BLaER1 treated with 17β-estradiol and CSF1 and Interleukin-3, amounts not matched to agents 10 nM and 100 nM (cell line): ENCODE measurements at regions not wholly inside any gene's neighbourhood (a gene's known extent, or its start where the extent isn't known, plus 50 kb on each side); places are given as distances from the start of the nearest gene placed in this dataset.

Experiments
- H3K27ac ChIP-seq, 11 experiments: shearing (Covaris generic); formaldehyde crosslinking; 2 replicates each; pipeline ENCODE4 v1.8.1; 2022
- H3K27me3 ChIP-seq, 11 experiments: shearing (Covaris generic); formaldehyde crosslinking; 2 replicates each; pipeline ENCODE4 v1.8.1; 2022
- H3K36me3 ChIP-seq, 11 experiments: shearing (Covaris generic); formaldehyde crosslinking; 2 replicates each; pipeline ENCODE4 v1.8.1; 2022
- H3K4me1 ChIP-seq, 10 experiments: shearing (Covaris generic); formaldehyde crosslinking; 2 replicates each; pipeline ENCODE4 v1.8.1; 2022
- H3K4me2 ChIP-seq, 11 experiments: shearing (Covaris generic); formaldehyde crosslinking; 2 replicates each; pipeline ENCODE4 v1.8.1; 2022
- H3K4me3 ChIP-seq, 10 experiments: shearing (Covaris generic); formaldehyde crosslinking; 2 replicates each; pipeline ENCODE4 v1.8.1; 2022
- H3K9ac ChIP-seq, 11 experiments: shearing (Covaris generic); formaldehyde crosslinking; 2 replicates each; pipeline ENCODE4 v1.8.1; 2022
- H3K9me3 ChIP-seq, 11 experiments: shearing (Covaris generic); formaldehyde crosslinking; replicated peaks in 1 of 11; 2 replicates each; pipeline ENCODE4 v1.8.1; 2022
- H4K20me1 ChIP-seq, 11 experiments: shearing (Covaris generic); formaldehyde crosslinking; 2 replicates each; pipeline ENCODE4 v1.8.1; 2022
- Cebpa-rat ChIP-seq, 11 experiments: shearing (Covaris generic); IDR thresholded peaks; 2 replicates each; pipeline ENCODE4 v1.8.1; 2022

DNA sequence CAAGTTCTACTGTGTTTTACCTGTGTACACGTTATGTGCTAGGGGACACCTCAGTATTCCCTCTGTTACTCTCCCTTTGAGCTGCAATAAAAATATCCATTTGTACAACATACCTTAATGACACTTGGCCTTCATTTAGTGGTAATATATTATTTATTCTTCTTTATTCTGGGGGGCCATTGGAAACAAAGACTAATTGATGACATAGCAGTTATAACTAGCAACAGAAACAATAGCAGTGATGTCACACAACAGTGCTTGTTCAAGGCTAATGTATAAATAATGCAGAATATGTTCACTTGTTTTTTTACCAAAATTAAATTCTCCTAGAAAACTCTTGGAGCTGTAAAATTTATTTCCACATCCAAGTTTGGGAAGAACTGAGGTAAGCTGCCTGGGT, 92.2 kb upstream of the FAM83B start:
- TF ChIP-seq Cebpa-rat (IDR thresholded peaks at IDR 0.05): no peak
- Histone ChIP-seq H3K36me3 (no peaks in the 10 kb centered on the region), H3K4me1 (no peaks in the 10 kb centered on the region), H3K27me3 (no peaks in the 10 kb centered on the region), H3K9me3 (no peaks in the 10 kb centered on the region), H3K9ac (no peak overlapping the region), H4K20me1 (no peaks in the 10 kb centered on the region; a peak in 1 of 22 replicates), H3K4me2 (no peak overlapping the region), H3K27ac (no peak overlapping the region), H3K4me3 (no peak overlapping the region)

DNA sequence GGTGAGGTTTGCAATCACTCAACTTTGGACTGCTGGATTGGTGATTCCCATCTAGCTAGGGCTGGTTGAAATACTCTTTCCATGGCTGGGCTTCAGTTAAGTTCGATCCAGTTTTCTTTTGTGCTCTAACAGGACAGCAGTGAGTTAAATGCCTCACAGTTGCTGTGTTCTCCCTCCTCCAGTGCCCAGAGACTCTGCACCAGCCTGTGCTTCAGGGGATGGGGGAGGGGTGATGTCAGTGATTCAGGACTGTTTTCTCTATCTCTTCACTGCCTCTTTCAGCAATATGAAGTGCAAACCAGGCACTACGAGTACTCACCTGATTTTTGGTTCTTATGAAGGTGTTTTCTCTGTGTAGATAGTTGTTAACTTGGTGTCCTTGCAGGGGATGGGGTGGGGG, 88.2 kb upstream of the FAM83B start:
- Histone ChIP-seq H3K9ac (no peak overlapping the region), H3K4me3 (no peak overlapping the region), H3K27me3 (no peaks in the 10 kb centered on the region), H3K4me2 (no peak overlapping the region), H4K20me1 (no peaks in the 10 kb centered on the region; a peak in 1 of 22 replicates), H3K36me3 (no peaks in the 10 kb centered on the region), H3K4me1 (no peaks in the 10 kb centered on the region), H3K9me3 (no peaks in the 10 kb centered on the region), H3K27ac (no peak overlapping the region)
- TF ChIP-seq Cebpa-rat (IDR thresholded peaks at IDR 0.05): no peak

DNA sequence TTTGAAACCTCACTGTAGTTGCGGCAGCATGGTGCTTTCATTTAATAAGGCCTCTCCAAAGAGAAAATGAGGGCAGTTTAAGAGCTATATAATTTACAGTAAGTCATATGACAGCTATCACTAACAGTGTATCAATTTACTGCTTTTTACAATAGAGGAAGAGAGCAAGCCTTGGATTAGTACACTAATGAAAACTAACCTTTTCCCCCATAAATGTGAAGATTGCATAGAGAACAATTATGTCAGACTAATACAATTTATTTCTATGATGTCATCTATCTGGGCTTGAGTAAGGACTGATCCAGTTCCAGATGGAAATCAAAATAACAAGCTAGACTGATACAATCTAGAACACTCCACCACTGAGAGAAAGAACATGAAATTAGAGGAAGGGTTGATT, 78.1 kb upstream of the FAM83B start:
- no peaks in the 10 kb centered on the region for H4K20me1 ChIP-seq
- H3K4me1 ChIP-seq: peaks cover 0 to 9% (median 0%) of the 10 kb centered on the region in 10 experiments; a peak in 2 of 20 replicates
- no peak overlapping the region for H3K4me2 ChIP-seq
- H3K9me3 ChIP-seq: no peaks in the 10 kb centered on the region
- no peaks in the 10 kb centered on the region for H3K36me3 ChIP-seq
- H3K27me3 ChIP-seq: no peaks in the 10 kb centered on the region
- no peak overlapping the region for H3K9ac ChIP-seq
- no peak for TF ChIP-seq Cebpa-rat (IDR thresholded peaks at IDR 0.05)
- no peak overlapping the region for H3K4me3 ChIP-seq
- no peak overlapping the region for H3K27ac ChIP-seq

DNA sequence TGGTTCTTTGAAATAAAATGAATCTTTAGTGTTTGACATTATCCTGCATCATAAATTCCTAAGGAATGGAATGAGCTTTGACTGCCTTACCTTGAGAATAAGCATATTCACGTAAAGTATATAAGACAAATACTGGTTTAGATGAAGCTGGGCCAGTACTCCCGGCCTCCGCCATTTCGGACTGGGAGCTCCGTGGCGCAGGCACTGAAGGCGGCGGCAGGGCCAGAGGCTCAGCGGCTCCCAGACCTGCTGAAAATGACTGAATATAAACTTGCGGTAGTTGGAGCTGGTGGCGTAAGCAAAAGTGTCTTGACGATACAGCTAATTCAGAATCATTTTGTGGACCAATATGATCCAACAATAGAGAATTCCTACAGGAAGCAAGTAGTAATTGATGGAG, 76.2 kb upstream of the FAM83B start:
- no peaks in the 10 kb centered on the region for H4K20me1 ChIP-seq
- no peak overlapping the region for H3K4me2 ChIP-seq
- no peaks in the 10 kb centered on the region for H3K27me3 ChIP-seq
- TF ChIP-seq Cebpa-rat (IDR thresholded peaks at IDR 0.05): no peak
- H3K4me1 ChIP-seq: no peaks in the 10 kb centered on the region
- no peaks in the 10 kb centered on the region for H3K9me3 ChIP-seq
- H3K36me3 ChIP-seq: no peaks in the 10 kb centered on the region
- H3K9ac ChIP-seq: no peak overlapping the region
- no peak overlapping the region for H3K4me3 ChIP-seq
- H3K27ac ChIP-seq: no peak overlapping the region

DNA sequence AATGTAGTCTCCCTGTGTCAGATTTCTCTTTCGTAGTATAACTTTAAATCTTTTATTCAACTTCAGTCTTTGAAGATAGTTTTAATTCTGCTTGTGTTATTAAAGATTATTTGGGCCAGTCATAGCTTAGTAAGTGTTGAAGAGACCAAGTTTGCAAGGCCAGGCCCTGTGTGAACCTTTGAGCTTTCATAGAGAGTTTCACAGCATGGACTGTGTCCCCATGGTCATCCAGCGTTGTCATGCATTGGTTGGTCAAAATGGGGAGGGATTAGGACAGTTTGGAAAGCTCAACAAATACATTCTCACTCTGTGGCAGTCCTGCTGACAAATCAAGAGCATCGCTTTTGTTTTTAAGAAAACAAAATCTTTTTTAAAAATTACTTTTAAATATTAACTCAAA, 74.6 kb upstream of the FAM83B start:
- no peak for TF ChIP-seq Cebpa-rat (IDR thresholded peaks at IDR 0.05)

DNA sequence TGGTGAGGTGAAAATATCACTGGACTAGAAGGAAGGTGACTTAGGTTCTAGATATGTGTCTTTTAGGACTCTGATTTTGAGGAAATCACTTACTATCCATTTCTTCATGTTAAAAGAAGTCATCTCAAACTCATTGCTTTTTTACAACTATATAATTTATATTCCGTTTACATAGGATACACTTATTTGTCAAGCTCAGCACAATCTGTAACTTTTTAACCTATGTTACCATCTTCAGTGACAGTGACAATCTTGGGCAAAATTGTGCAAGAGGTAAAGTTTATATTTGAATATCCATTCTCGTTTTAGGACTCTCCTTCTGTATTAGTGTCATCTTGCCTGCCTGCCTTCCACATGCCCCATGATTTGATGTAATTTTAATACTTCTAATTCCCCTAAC, 74.0 kb upstream of the FAM83B start:
- H3K4me1 ChIP-seq: no peaks in the 10 kb centered on the region
- H3K27ac ChIP-seq: no peak overlapping the region
- H3K36me3 ChIP-seq: no peaks in the 10 kb centered on the region
- H4K20me1 ChIP-seq: no peaks in the 10 kb centered on the region
- no peak overlapping the region for H3K9ac ChIP-seq
- no peaks in the 10 kb centered on the region for H3K9me3 ChIP-seq
- no peak overlapping the region for H3K4me3 ChIP-seq
- no peaks in the 10 kb centered on the region for H3K27me3 ChIP-seq
- no peak for TF ChIP-seq Cebpa-rat (IDR thresholded peaks at IDR 0.05)
- H3K4me2 ChIP-seq: no peak overlapping the region

More for the DNA sequence above, 74.6 kb upstream of the FAM83B start:
- Histone ChIP-seq H3K9ac (no peak overlapping the region), H3K4me3 (no peak overlapping the region), H3K4me2 (no peak overlapping the region), H3K36me3 (no peaks in the 10 kb centered on the region), H3K27ac (no peak overlapping the region), H3K27me3 (no peaks in the 10 kb centered on the region), H4K20me1 (no peaks in the 10 kb centered on the region), H3K4me1 (no peaks in the 10 kb centered on the region), H3K9me3 (no peaks in the 10 kb centered on the region)

DNA sequence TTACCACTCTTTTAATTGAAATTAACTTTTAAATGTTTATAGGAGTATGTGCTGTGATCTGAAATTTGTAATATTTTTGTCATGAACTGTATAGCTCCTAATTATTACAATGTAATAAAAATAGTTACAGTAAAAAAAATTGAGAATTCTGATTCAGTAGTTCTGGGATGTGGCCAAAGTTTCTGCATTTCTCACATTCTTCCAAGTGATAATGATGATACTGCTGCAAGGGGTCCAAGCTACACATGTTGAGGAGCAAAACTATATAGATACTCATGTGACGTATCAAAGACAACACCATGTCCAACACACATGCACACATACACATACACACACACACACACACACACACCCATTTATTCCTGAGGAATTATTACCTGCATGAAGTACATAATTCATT, 71.0 kb upstream of the FAM83B start:
- no peak overlapping the region for H3K9ac ChIP-seq
- H3K4me1 ChIP-seq: no peaks in the 10 kb centered on the region
- TF ChIP-seq Cebpa-rat (IDR thresholded peaks at IDR 0.05): no peak
- peaks cover 0 to 7% (median 0%) of the 10 kb centered on the region in 11 experiments; a peak in 5 of 22 replicates for H3K9me3 ChIP-seq
- no peak overlapping the region for H3K4me2 ChIP-seq
- H3K36me3 ChIP-seq: no peaks in the 10 kb centered on the region
- H3K4me3 ChIP-seq: no peak overlapping the region
- H4K20me1 ChIP-seq: no peaks in the 10 kb centered on the region
- no peaks in the 10 kb centered on the region for H3K27me3 ChIP-seq
- no peak overlapping the region for H3K27ac ChIP-seq

DNA sequence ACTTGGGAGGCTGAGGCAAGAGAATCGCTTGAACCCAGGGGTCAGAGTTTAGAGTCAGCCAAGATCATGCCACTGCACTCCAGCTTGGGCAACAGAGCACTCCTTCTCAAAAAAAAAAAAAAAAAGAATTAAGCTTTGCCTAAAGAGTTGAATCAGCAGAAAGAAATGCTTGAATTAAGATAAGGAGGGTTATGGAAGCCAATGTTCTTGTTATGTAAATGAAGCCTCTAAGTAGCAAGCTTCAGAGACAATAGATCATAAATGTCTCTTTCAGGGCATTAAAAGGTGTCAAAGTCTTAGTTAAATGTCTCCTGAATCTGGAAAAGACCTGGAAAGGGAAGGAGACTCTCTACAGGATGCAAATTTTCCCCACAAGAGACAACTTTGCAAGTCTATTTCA, 69.7 kb upstream of the FAM83B start:
- Histone ChIP-seq H3K27me3 (no peaks in the 10 kb centered on the region), H3K4me1 (no peaks in the 10 kb centered on the region), H3K4me2 (no peak overlapping the region), H4K20me1 (no peaks in the 10 kb centered on the region), H3K9ac (no peak overlapping the region), H3K9me3 (peaks cover 0 to 7% (median 0%) of the 10 kb centered on the region in 11 experiments; a peak in 5 of 22 replicates), H3K36me3 (no peaks in the 10 kb centered on the region), H3K4me3 (no peak overlapping the region), H3K27ac (no peak overlapping the region)
- TF ChIP-seq Cebpa-rat (IDR thresholded peaks at IDR 0.05): no peak

DNA sequence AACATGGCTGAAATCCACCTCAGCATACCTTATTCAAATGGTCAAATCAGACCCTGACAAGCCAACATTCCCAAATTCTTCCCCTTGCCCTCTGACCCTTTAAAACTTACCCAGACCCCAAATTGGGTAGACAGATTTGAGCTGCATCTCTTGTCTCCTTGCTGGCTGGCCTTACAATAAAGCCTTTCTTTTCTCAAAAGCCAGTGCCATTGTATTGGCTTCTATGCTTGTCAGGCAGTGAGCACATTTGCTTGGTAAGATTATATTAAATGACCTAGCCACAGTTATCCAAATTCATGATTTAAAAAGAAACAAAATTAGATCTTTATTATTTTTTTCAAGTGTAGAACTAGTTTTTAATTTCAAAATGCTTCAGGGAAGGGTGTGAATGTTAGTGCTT, 67.8 kb upstream of the FAM83B start:
- H3K36me3 ChIP-seq: no peaks in the 10 kb centered on the region
- H3K4me2 ChIP-seq: no peak overlapping the region
- H3K27ac ChIP-seq: no peak overlapping the region
- no peaks in the 10 kb centered on the region for H4K20me1 ChIP-seq
- no peak overlapping the region for H3K9ac ChIP-seq
- TF ChIP-seq Cebpa-rat (IDR thresholded peaks at IDR 0.05): no peak
- H3K27me3 ChIP-seq: no peaks in the 10 kb centered on the region
- H3K4me1 ChIP-seq: no peaks in the 10 kb centered on the region
- H3K9me3 ChIP-seq: peaks cover 0 to 7% (median 0%) of the 10 kb centered on the region in 11 experiments; a peak in 5 of 22 replicates
- no peak overlapping the region for H3K4me3 ChIP-seq

DNA sequence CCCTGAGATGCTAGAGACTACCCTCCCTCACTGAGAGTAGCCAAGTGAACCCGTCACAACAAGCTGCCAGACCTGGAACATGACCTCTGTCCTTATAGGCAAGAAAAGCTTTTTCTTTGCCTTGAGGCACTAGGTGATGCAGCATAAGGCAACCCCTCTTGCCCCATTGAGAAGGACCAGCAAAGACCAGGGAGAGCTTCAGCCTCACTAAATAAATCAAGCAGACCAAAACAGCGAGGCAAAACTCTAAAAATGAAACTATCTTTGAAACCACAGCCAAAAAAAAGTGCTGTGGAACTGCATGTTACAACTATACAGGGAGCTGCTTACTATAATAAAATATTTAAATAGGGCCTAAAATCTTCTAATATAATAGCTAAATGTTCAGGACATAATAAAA, 62.6 kb upstream of the FAM83B start:
- H3K27ac ChIP-seq: no peak overlapping the region
- H3K4me3 ChIP-seq: no peak overlapping the region
- no peak for TF ChIP-seq Cebpa-rat (IDR thresholded peaks at IDR 0.05)
- no peaks in the 10 kb centered on the region for H3K4me1 ChIP-seq
- no peaks in the 10 kb centered on the region for H4K20me1 ChIP-seq
- H3K9ac ChIP-seq: no peak overlapping the region
- no peaks in the 10 kb centered on the region for H3K27me3 ChIP-seq
- no peaks in the 10 kb centered on the region for H3K36me3 ChIP-seq
- H3K4me2 ChIP-seq: peak overlapping the region in 3 of 11 experiments; percentile 7 to 12 (median 7); a peak in 2 of 22 replicates
- H3K9me3 ChIP-seq: no peaks in the 10 kb centered on the region
